GM12878 (cell line): ENCODE measurements at regions not wholly inside any gene's neighbourhood (a gene's known extent, or its start where the extent isn't known, plus 50 kb on each side); places are given as distances from the start of the nearest gene placed in this dataset.

Source experiments
- ATAC-seq: fragments of 200-7000 bp; cut with Tn5 transposase; 3 replicates; pipeline ENCODE4 v1.9.1; 2020; ENCODE audit warnings: mild to moderate bottlenecking, moderate library complexity
- BruUV-seq: library from RNA; stranded (reverse); fragments of 400-500 nt; replicated peaks from 2 replicates; lab custom pipeline; 2021; lab: Mats Ljungman, UMichigan
- CTCF ChIA-PET: fragments of 300-600 bp; sonication (Branson Sonifier 250); formaldehyde crosslinking; extraction: SDS; loops from one replicate; lab custom pipeline; 2021; ENCODE audit warnings: inconsistent platforms; lab: Yijun Ruan, JAX
- POLR2A ChIA-PET: fragments of 350-600 bp; formaldehyde crosslinking; extraction: SDS; loops from one replicate; lab custom pipeline; 2021; ENCODE audit warnings: inconsistent platforms; lab: Charles Lee
- RAD21 ChIA-PET: fragments of 300-600 bp; sonication (Branson Sonifier 250); formaldehyde crosslinking; loops from one replicate; lab custom pipeline; 2023; ENCODE audit warnings: antibody characterized with exemption; ENCODE audit not compliant: unreplicated experiment; lab: Charles Lee
- SMC1A ChIA-PET: fragments of 300-600 bp; sonication (Branson Sonifier 250); formaldehyde crosslinking; loops from one replicate; lab custom pipeline; 2023; ENCODE audit not compliant: unreplicated experiment, uncharacterized antibody; lab: Charles Lee
- DNase-seq: peaks from one replicate; pipeline ENCODE4 v3.0.0-alpha.2; 2011; ENCODE audit warnings: low read depth, low spot score
- FAIRE-seq: peaks from 3 replicates; lab custom pipeline; 2011; peaks lifted over from hg19 to GRCh38; lab: Jason Lieb, UNC
- H2AFZ ChIP-seq: 2 replicates; pipeline ENCODE4 v1.6.0; 2011; ENCODE audit warnings: low read depth, low read length, control low read depth; ENCODE audit not compliant: control insufficient read depth
- H3K27ac ChIP-seq: 2 replicates; pipeline ENCODE4 v1.5.1; 2011; ENCODE audit warnings: control low read depth; ENCODE audit not compliant: control insufficient read depth, insufficient read depth
- H3K27me3 ChIP-seq, 2 experiments: replicated peaks in 1 of 2; 2 replicates each; pipeline versions ENCODE4 v1.6.0 to v1.6.1; 2011; ENCODE audit warnings: low read length in 1 of 2; ENCODE audit not compliant: control insufficient read depth in 2 of 2, insufficient read depth in 2 of 2
- H3K36me3 ChIP-seq, 2 experiments: 2 replicates each; pipeline ENCODE4 v1.5.1; 2011; ENCODE audit warnings: low read length in 1 of 2; ENCODE audit not compliant: control insufficient read depth in 2 of 2, insufficient read depth in 2 of 2
- H3K4me1 ChIP-seq: 2 replicates; pipeline ENCODE4 v1.6.1; 2011; ENCODE audit warnings: mild to moderate bottlenecking, low read length, moderate library complexity, mixed read lengths; ENCODE audit not compliant: control insufficient read depth, insufficient read depth
- H3K4me2 ChIP-seq: 2 replicates; pipeline ENCODE4 v1.6.0; 2011; ENCODE audit warnings: control low read depth; ENCODE audit not compliant: control insufficient read depth, insufficient read depth
- H3K4me3 ChIP-seq: fragments of 200-600 bp; sonication (generic); 2 replicates; pipeline ENCODE4 v1.5.1; 2016
- H3K79me2 ChIP-seq: 2 replicates; pipeline ENCODE4 v1.6.0; 2011; ENCODE audit warnings: low read length; ENCODE audit not compliant: control insufficient read depth, insufficient read depth
- H3K9ac ChIP-seq: 2 replicates; pipeline ENCODE4 v1.8.0; 2011; ENCODE audit warnings: low read length, control low read depth, mixed read lengths; ENCODE audit not compliant: control insufficient read depth, insufficient read depth
- H3K9me3 ChIP-seq: replicated peaks from 3 replicates; pipeline ENCODE4 v1.5.1; 2011; ENCODE audit warnings: mild to moderate bottlenecking, low read length; ENCODE audit not compliant: control insufficient read depth, insufficient read depth
- H4K20me1 ChIP-seq: 2 replicates; pipeline ENCODE4 v1.6.0; 2011; ENCODE audit not compliant: control insufficient read depth, insufficient read depth
- BCL11A ChIP-seq: IDR thresholded peaks from 2 replicates; pipeline ENCODE4 v1.6.1; 2011; ENCODE audit warnings: low read depth, low read length
- CTCF ChIP-seq, 3 experiments: IDR thresholded peaks in 2 of 3; conservative IDR thresholded peaks in 1 of 3; 2 replicates each; pipeline ENCODE4 v1.5.1; 2011; ENCODE audit warnings: low read depth in 3 of 3, low read length in 3 of 3, mild to moderate bottlenecking in 3 of 3, control low read depth in 2 of 3, moderate library complexity in 2 of 3, inconsistent platforms in 1 of 3, mixed read lengths in 1 of 3; ENCODE audit not compliant: control insufficient read depth in 2 of 3, insufficient read depth in 1 of 3; ENCODE audit errors: extremely low read depth in 1 of 3
- FOS ChIP-seq: IDR thresholded peaks from 3 replicates; pipeline ENCODE4 v1.6.1; 2011; ENCODE audit warnings: borderline replicate concordance; ENCODE audit not compliant: insufficient read length; ENCODE audit errors: extremely low read depth
- HCFC1 ChIP-seq: fragments of 150-350 bp; IDR thresholded peaks from 2 replicates; pipeline ENCODE4 v1.6.1; 2014; ENCODE audit warnings: low read length
- HDAC2 ChIP-seq: fragments of 200-600 bp; sonication (generic); IDR thresholded peaks from 2 replicates; pipeline ENCODE4 v1.6.1; 2017
- MTA3 ChIP-seq: IDR thresholded peaks from 2 replicates; pipeline ENCODE4 v1.6.1; 2012; ENCODE audit warnings: low read length, inconsistent platforms, borderline replicate concordance
- NR2C2 ChIP-seq: IDR thresholded peaks from 2 replicates; pipeline ENCODE4 v1.6.1; 2011; ENCODE audit warnings: borderline replicate concordance, low read depth; ENCODE audit not compliant: control insufficient read depth, insufficient read length
- PKNOX1 ChIP-seq: fragments of 450-650 bp; IDR thresholded peaks from 2 replicates; pipeline ENCODE4 v1.6.1; 2016; ENCODE audit warnings: mild to moderate bottlenecking
- SIN3A ChIP-seq: IDR thresholded peaks from 2 replicates; pipeline ENCODE4 v1.6.1; 2012; ENCODE audit warnings: low read depth, low read length, improper control_type of control experiment
- SMAD5 ChIP-seq: IDR thresholded peaks from 2 replicates; pipeline ENCODE4 v1.6.1; 2016; ENCODE audit warnings: antibody characterized with exemption, low read depth
- SP1 ChIP-seq: IDR thresholded peaks from one replicate; pipeline ENCODE4 v1.6.1; 2011; ENCODE audit warnings: low read depth, low read length
- TAF1 ChIP-seq: IDR thresholded peaks from 2 replicates; pipeline ENCODE4 v1.6.1; 2011; ENCODE audit warnings: mild to moderate bottlenecking, low read depth, low read length, borderline replicate concordance
- WGBS: methylation state at CpG from one replicate; pipeline ENCODE4 v1.1.6; 2016; ENCODE audit warnings: low lambda C conversion rate; ENCODE audit not compliant: insufficient replicate concordance, insufficient coverage; ENCODE audit errors: missing lambda C conversion rate; 5-methylcytosine and 5-hydroxymethylcytosine counted together
- in situ Hi-C: fragments of 300-500 bp; cut with MboI; formaldehyde crosslinking; loops from 9 replicates; pipeline ENCODE4 v1.14.3; 2018; ENCODE audit warnings: mixed read lengths
- intact Hi-C: fragments of 100-400 bp; cut with micrococcal nuclease; formaldehyde crosslinking; loops from one replicate; pipeline ENCODE4 v1.14.2; 2022; ENCODE audit not compliant: unreplicated experiment
- TF ChIP-seq, protein P1 (sequence below): fragments of 450-650 bp; IDR thresholded peaks from 2 replicates; pipeline ENCODE4 v1.6.1; 2016; ENCODE audit warnings: mild to moderate bottlenecking

DNA sequence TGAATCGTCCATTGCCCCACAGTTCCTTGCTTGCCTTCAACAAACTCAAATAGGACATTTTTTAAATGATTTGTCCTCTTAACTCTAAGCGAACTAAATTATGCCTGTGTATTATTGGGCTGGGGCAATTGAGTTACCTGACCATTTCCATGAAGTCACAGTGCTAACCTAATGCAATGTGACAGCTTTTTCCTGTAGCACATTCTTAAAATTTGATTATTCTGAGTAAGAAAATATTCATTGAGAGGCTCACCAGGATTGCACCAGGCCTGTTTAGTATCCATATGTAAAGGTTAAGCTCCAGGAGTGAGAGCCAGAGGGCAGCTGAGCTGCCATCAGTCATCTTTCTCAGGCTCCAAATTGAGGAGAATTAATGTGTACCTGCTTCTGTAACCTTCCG, 90.9 kb downstream of the GPR65 start (continued):
- TF ChIP-seq FOS (no peak), SP1 (no peak), HDAC2 (no peak), MTA3 (no peak), NR2C2 (no peak), PKNOX1 (no peak), SIN3A (no peak), CTCF (IDR thresholded peaks at IDR 0.05 in 2 of 3, conservative IDR thresholded peaks at IDR 0.05 in 1 of 3; ENCODE audit: control insufficient read depth in 2 of 3, extremely low read depth in 1 of 3, insufficient read depth in 1 of 3, low read depth in 3 of 3, low read length in 3 of 3) (no peak), TAF1 (no peak)

DNA sequence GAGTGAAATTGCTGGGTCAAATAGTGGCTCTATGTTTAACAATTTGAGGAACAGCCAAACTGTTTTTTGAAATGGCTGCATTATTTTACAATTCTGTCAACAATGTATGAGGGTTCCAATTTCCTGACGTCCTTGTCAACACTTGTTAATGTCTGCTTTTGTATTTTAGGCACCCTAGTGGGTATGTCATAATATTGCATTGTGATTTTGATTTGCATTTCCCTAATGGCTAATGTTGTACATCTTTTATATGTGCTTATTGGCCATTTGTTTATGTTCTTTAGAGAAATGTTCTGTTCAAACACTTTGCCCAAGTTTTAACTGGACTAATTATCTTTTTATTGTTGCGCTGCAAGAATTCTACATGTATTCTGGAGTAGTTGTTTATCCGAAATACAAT, 93.2 kb downstream of the GPR65 start:
- ATAC-seq (no peak), DNase-seq (no peak), FAIRE-seq (no peak)
- Histone ChIP-seq H3K9me3 (no peaks in the 10 kb centered on the region), H3K4me2 (no peak overlapping the region), H3K27ac (no peak overlapping the region), H3K27me3 (no peaks in the 10 kb centered on the region; a peak in 1 of 4 replicates), H3K79me2 (no peaks in the 10 kb centered on the region), H3K9ac (no peak overlapping the region), H3K36me3 (no peaks in the 10 kb centered on the region), H4K20me1 (no peaks in the 10 kb centered on the region), H3K4me1 (no peaks in the 10 kb centered on the region), H2AFZ (no peak overlapping the region), H3K4me3 (no peak overlapping the region)
- TF ChIP-seq SMAD5 (no peak), HCFC1 (no peak), BCL11A (no peak)
- TF ChIP-seq, protein P1, sequence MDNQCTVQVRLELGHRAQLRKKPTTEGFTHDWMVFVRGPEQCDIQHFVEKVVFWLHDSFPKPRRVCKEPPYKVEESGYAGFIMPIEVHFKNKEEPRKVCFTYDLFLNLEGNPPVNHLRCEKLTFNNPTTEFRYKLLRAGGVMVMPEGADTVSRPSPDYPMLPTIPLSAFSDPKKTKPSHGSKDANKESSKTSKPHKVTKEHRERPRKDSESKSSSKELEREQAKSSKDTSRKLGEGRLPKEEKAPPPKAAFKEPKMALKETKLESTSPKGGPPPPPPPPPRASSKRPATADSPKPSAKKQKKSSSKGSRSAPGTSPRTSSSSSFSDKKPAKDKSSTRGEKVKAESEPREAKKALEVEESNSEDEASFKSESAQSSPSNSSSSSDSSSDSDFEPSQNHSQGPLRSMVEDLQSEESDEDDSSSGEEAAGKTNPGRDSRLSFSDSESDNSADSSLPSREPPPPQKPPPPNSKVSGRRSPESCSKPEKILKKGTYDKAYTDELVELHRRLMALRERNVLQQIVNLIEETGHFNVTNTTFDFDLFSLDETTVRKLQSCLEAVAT: no peak
- RAD21 ChIA-PET: no interaction called here
- 52% methylated on average over 3 of the region's 3 CpGs for WGBS
- intact Hi-C loops: no loop called here
- BruUV-seq: no TSS peak
- SMC1A ChIA-PET: interaction anchor here (0.7 to 1.5 kb wide), 3 partner anchors 8 to 42 kb away, joined by 3 read pairs; no protein-coding TSS in a partner anchor
- CTCF ChIA-PET: interaction anchor here (0.7 to 1.4 kb wide), 3 partner anchors 22 to 154 kb away, joined by 3 to 4 read pairs (median 3); no protein-coding TSS in a partner anchor
- in situ Hi-C loops: no loop called here
- POLR2A ChIA-PET: no interaction called here
